K562 (cell line): ENCODE measurements at regions not wholly inside any gene's neighbourhood (a gene's known extent, or its start where the extent isn't known, plus 50 kb on each side); places are given as distances from the start of the nearest gene placed in this dataset.

ENCODE experiments used
- ATAC-seq: fragments of 200-7000 bp; cut with Tn5 transposase; 3 replicates; pipeline ENCODE4 v1.9.1; 2020; ENCODE audit warnings: moderate library complexity
- BruUV-seq: library from RNA; stranded (reverse); fragments of 400-500 nt; replicated peaks from 2 replicates; lab custom pipeline; 2021; lab: Mats Ljungman, UMichigan
- CTCF ChIA-PET: fragments of 300-600 bp; formaldehyde crosslinking; extraction: SDS; loops from one replicate; lab custom pipeline; 2021; ENCODE audit warnings: low intra/inter-chr PET ratio; lab: Yijun Ruan, JAX
- POLR2A ChIA-PET: fragments of 300-600, 350-650 bp; sonication (Branson Sonifier 250); formaldehyde crosslinking; extraction: SDS; loops from one replicate; lab custom pipeline; 2021; ENCODE audit warnings: antibody characterized with exemption, inconsistent platforms; lab: Yijun Ruan, JAX
- DNase-seq, 4 experiments: peaks; one replicate each; pipeline versions ENCODE4 v3.0.0 to v3.0.0-alpha.2; 2011 to 2018; ENCODE audit warnings: low spot score in 3 of 4, mixed read lengths in 3 of 4; ENCODE audit errors: extremely low read depth in 1 of 4
- FAIRE-seq: peaks from 2 replicates; lab custom pipeline; 2011; peaks lifted over from hg19 to GRCh38; lab: Jason Lieb, UNC
- H2AFZ ChIP-seq: 2 replicates; pipeline ENCODE4 v1.6.0; 2011; ENCODE audit warnings: low read depth, low read length, control low read depth, inconsistent platforms
- H3K27ac ChIP-seq: fragments of 200-600 bp; 3 replicates; pipeline ENCODE4 v1.8.0; 2011; ENCODE audit warnings: low read depth, mild to moderate bottlenecking, control low read depth, inconsistent platforms, low read length, moderate library complexity, mixed read lengths; ENCODE audit errors: extremely low read depth
- H3K27me3 ChIP-seq, 2 experiments: fragments of 300-600 bp in 1 of 2; 2 replicates in 1 of 2; 3 replicates in 1 of 2; pipeline versions ENCODE4 v1.6.0 to v1.8.0; 2011; ENCODE audit warnings: inconsistent platforms in 2 of 2, low read length in 2 of 2, mild to moderate bottlenecking in 1 of 2, mixed read lengths in 1 of 2, moderate library complexity in 1 of 2; ENCODE audit not compliant: control insufficient read depth in 2 of 2, insufficient read depth in 2 of 2
- H3K36me3 ChIP-seq: fragments of 300-600 bp; 3 replicates; pipeline ENCODE4 v1.8.0; 2011; ENCODE audit warnings: mild to moderate bottlenecking, low read length, inconsistent platforms; ENCODE audit not compliant: control insufficient read depth, insufficient read depth
- H3K4me1 ChIP-seq, 2 experiments: fragments of 200-600 bp in 1 of 2; replicated peaks in 1 of 2; 2 replicates in 1 of 2; 3 replicates in 1 of 2; pipeline versions ENCODE4 v1.5.1 to v1.8.0; 2011; ENCODE audit warnings: inconsistent platforms in 2 of 2, low read length in 2 of 2, mild to moderate bottlenecking in 1 of 2, mixed read lengths in 1 of 2, moderate library complexity in 1 of 2; ENCODE audit not compliant: control insufficient read depth in 2 of 2, insufficient read depth in 2 of 2
- H3K4me2 ChIP-seq: 2 replicates; pipeline ENCODE4 v1.6.1; 2011; ENCODE audit warnings: low read length, control low read depth, inconsistent platforms, mixed read lengths; ENCODE audit not compliant: insufficient read depth
- H3K4me3 ChIP-seq: fragments of 200-600 bp; sonication (generic), shearing (Covaris generic); 2 replicates; pipeline ENCODE4 v1.5.1; 2016; ENCODE audit warnings: control low read depth, inconsistent platforms
- H3K79me2 ChIP-seq: fragments of 200-600 bp; 3 replicates; pipeline ENCODE4 v1.8.0; 2011; ENCODE audit warnings: low read length, inconsistent platforms; ENCODE audit not compliant: control insufficient read depth, insufficient read depth
- H3K9ac ChIP-seq, 2 experiments: 2 replicates each; pipeline versions ENCODE4 v1.6.0 to v1.6.1; 2011; ENCODE audit warnings: low read depth in 2 of 2, low read length in 2 of 2, control low read depth in 1 of 2, inconsistent platforms in 1 of 2, mild to moderate bottlenecking in 1 of 2, mixed read lengths in 1 of 2; ENCODE audit not compliant: insufficient read depth in 1 of 2
- H3K9me1 ChIP-seq: one replicate; pipeline ENCODE4 v1.6.0; 2011; ENCODE audit warnings: inconsistent platforms, mild to moderate bottlenecking, low read length, moderate library complexity; ENCODE audit not compliant: control insufficient read depth, insufficient read depth
- H3K9me3 ChIP-seq: replicated peaks from 2 replicates; pipeline ENCODE4 v1.5.1; 2011; ENCODE audit warnings: low read depth, low read length, inconsistent platforms; ENCODE audit not compliant: control insufficient read depth, insufficient read depth
- H4K20me1 ChIP-seq: replicated peaks from 2 replicates; pipeline ENCODE4 v1.6.1; 2011; ENCODE audit warnings: low read length, inconsistent platforms, mixed read lengths; ENCODE audit not compliant: control insufficient read depth, insufficient read depth
- CREBBP ChIP-seq: IDR thresholded peaks from one replicate; pipeline ENCODE4 v1.6.1; 2012; ENCODE audit warnings: low read depth, mild to moderate bottlenecking, control low read depth, inconsistent platforms, low read length
- FIP1L1 ChIP-seq: fragments of 200-400 bp; formaldehyde crosslinking; IDR thresholded peaks from 2 replicates; pipeline ENCODE4 v1.6.1; 2018; ENCODE audit warnings: mild to moderate bottlenecking, low read depth, low read length; ENCODE audit not compliant: poor library complexity, severe bottlenecking
- FOS ChIP-seq: IDR thresholded peaks from 3 replicates; pipeline ENCODE4 v1.6.1; 2011; ENCODE audit not compliant: insufficient read length; ENCODE audit errors: extremely low read depth
- MEIS2 ChIP-seq: fragments of 450-650 bp; IDR thresholded peaks from 2 replicates; pipeline ENCODE4 v1.6.1; 2014; ENCODE audit warnings: mild to moderate bottlenecking; ENCODE audit not compliant: partially characterized antibody
- MYC ChIP-seq, 2 experiments: fragments of 250-450 bp in 1 of 2; sonication (Bioruptor Pico) in 1 of 2; IDR thresholded peaks; 2 replicates each; pipeline versions ENCODE4 v1.5.1 to v1.6.1; 2012 to 2021; ENCODE audit warnings: low read depth in 2 of 2, borderline replicate concordance in 1 of 2, improper control_type of control experiment in 1 of 2, low read length in 1 of 2, mild to moderate bottlenecking in 1 of 2, moderate library complexity in 1 of 2
- NRF1 ChIP-seq, 2 experiments: fragments of 450-650 bp; IDR thresholded peaks in 1 of 2; conservative IDR thresholded peaks in 1 of 2; 2 replicates each; pipeline ENCODE4 v1.6.1; 2014; ENCODE audit warnings: mild to moderate bottlenecking in 2 of 2
- PTRF ChIP-seq: fragments of 450-650 bp; IDR thresholded peaks from 2 replicates; pipeline ENCODE4 v1.6.1; 2016; ENCODE audit warnings: mild to moderate bottlenecking, missing genetic modification characterization, missing compliant biosample characterization
- RFX1 ChIP-seq: fragments of 450-650 bp; IDR thresholded peaks from 2 replicates; pipeline ENCODE4 v1.6.1; 2016; ENCODE audit warnings: mild to moderate bottlenecking, moderate library complexity
- XRCC3 ChIP-seq: fragments of 450-650 bp; IDR thresholded peaks from 2 replicates; pipeline ENCODE4 v1.6.1; 2017; ENCODE audit warnings: mild to moderate bottlenecking, moderate library complexity
- ZBED1 ChIP-seq: IDR thresholded peaks from 2 replicates; pipeline ENCODE4 v1.6.1; 2014
- WGBS: fragments of 100-300 bp; shearing (Covaris generic); methylation state at CpG from one replicate; pipeline ENCODE4 v1.1.6; 2016; ENCODE audit warnings: low coverage, mixed read lengths; ENCODE audit not compliant: insufficient coverage; ENCODE audit errors: missing lambda C conversion rate; 5-methylcytosine and 5-hydroxymethylcytosine counted together
- in situ Hi-C: fragments of 300-500 bp; cut with MboI; formaldehyde crosslinking; loops from 4 replicates; pipeline ENCODE4 v1.15.0; 2018; ENCODE audit warnings: inconsistent platforms, mixed read lengths
- intact Hi-C: fragments of 100-400 bp; cut with micrococcal nuclease; formaldehyde crosslinking; loops from 2 replicates; pipeline ENCODE4 v1.14.2; 2022
- TF ChIP-seq, protein P1 (sequence below): sonication (generic); formaldehyde crosslinking; IDR thresholded peaks from 2 replicates; pipeline ENCODE4 v1.8.1; 2023; ENCODE audit warnings: mild to moderate bottlenecking, missing genetic modification reagents
- TF ChIP-seq, protein P2 (sequence below): fragments of 250-450 bp; sonication (Bioruptor Pico); IDR thresholded peaks from 2 replicates; pipeline ENCODE4 v1.8.0; 2021; ENCODE audit warnings: borderline replicate concordance, mild to moderate bottlenecking, moderate library complexity; ENCODE audit not compliant: poor library complexity, severe bottlenecking

GRCh38 chr1:212512816-212513559, 80.3 kb downstream of the NENF start:
- Histone ChIP-seq H3K27ac (no peak overlapping the region), H3K4me2 (no peak overlapping the region)

GRCh38 chr1:212513586-212513985, 80.9 kb downstream of the NENF start:
- no peaks in the 10 kb centered on the region for H3K79me2 ChIP-seq
- peaks cover 45 to 62% of the 10 kb centered on the region in 2 experiments for H3K27me3 ChIP-seq
- in situ Hi-C loops: no loop called here
- no peaks in the 10 kb centered on the region for H3K36me3 ChIP-seq
- DNase-seq (no peak), FAIRE-seq (no peak), ATAC-seq (peak; percentile 23)
- H2AFZ ChIP-seq: peak overlapping the region; percentile 74; the same call in 1 of the 2 replicates
- POLR2A ChIA-PET: interaction anchor here (0.5 to 1.2 kb wide), 3 partner anchors 18 to 95 kb away, joined by 3 to 4 read pairs (median 3); partner anchors contain the start of gene ATF3
- H3K4me2 ChIP-seq: peak overlapping the region; percentile 49; the same call in 1 of the 2 replicates
- H3K4me3 ChIP-seq: no peak overlapping the region
- BruUV-seq: no TSS peak
- peaks cover 8 to 9% of the 10 kb centered on the region in 2 experiments; a peak in 3 of 5 replicates for H3K4me1 ChIP-seq
- CTCF ChIA-PET: no interaction called here
- H3K9me3 ChIP-seq: no peaks in the 10 kb centered on the region
- peaks cover 4% of the 10 kb centered on the region; the same call in 1 of the 2 replicates for H4K20me1 ChIP-seq
- no peaks in the 10 kb centered on the region for H3K9me1 ChIP-seq
- 3% methylated on average over 10 of the region's 11 CpGs for WGBS
- no peak overlapping the region for H3K9ac ChIP-seq
- no peak overlapping the region for H3K27ac ChIP-seq
- intact Hi-C loops: no loop called here
- no peak for TF ChIP-seq ZBED1
- TF ChIP-seq PTRF: no peak
- TF ChIP-seq FIP1L1: no peak
- TF ChIP-seq RFX1: 0 out of 2 replicates have a peak, but pooled peaks have one; percentile 21
- TF ChIP-seq NRF1 (conservative IDR thresholded peaks at IDR 0.05 in 1 of 2, IDR thresholded peaks at IDR 0.05 in 1 of 2): no peak
- no peak for TF ChIP-seq XRCC3
- TF ChIP-seq, protein P1, sequence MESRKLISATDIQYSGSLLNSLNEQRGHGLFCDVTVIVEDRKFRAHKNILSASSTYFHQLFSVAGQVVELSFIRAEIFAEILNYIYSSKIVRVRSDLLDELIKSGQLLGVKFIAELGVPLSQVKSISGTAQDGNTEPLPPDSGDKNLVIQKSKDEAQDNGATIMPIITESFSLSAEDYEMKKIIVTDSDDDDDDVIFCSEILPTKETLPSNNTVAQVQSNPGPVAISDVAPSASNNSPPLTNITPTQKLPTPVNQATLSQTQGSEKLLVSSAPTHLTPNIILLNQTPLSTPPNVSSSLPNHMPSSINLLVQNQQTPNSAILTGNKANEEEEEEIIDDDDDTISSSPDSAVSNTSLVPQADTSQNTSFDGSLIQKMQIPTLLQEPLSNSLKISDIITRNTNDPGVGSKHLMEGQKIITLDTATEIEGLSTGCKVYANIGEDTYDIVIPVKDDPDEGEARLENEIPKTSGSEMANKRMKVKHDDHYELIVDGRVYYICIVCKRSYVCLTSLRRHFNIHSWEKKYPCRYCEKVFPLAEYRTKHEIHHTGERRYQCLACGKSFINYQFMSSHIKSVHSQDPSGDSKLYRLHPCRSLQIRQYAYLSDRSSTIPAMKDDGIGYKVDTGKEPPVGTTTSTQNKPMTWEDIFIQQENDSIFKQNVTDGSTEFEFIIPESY: no peak
- TF ChIP-seq, protein P2, sequence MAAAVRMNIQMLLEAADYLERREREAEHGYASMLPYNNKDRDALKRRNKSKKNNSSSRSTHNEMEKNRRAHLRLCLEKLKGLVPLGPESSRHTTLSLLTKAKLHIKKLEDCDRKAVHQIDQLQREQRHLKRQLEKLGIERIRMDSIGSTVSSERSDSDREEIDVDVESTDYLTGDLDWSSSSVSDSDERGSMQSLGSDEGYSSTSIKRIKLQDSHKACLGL (CRISPR knock-in tag): no peak
- TF ChIP-seq CREBBP: no peak
- TF ChIP-seq MYC (IDR thresholded peaks at IDR 0.05; ENCODE audit: low read depth, low read length): 0 out of 2 replicates have a peak, but pooled peaks have one; percentile 10
- TF ChIP-seq MYC (CRISPR knock-in tag; IDR thresholded peaks at IDR 0.05; ENCODE audit: borderline replicate concordance, low read depth): no peak

More at GRCh38 chr1:212512816-212513559, 80.3 kb downstream of the NENF start:
- Histone ChIP-seq H3K9me3 (no peaks in the 10 kb centered on the region), H3K27me3 (peaks cover 44 to 59% of the 10 kb centered on the region in 2 experiments), H3K9ac (no peak overlapping the region), H3K4me3 (no peak overlapping the region), H3K4me1 (peaks cover 8 to 9% of the 10 kb centered on the region in 2 experiments; a peak in 3 of 5 replicates), H3K79me2 (no peaks in the 10 kb centered on the region), H2AFZ (no peak overlapping the region), H3K9me1 (no peaks in the 10 kb centered on the region), H4K20me1 (0 out of 2 replicates have a peak, but pooled peaks cover 4% of the 10 kb centered on the region), H3K36me3 (no peaks in the 10 kb centered on the region)
- FAIRE-seq: no peak
- ATAC-seq: 0 out of 3 replicates have a peak, but pooled peaks have one; percentile 15
- no TSS peak for BruUV-seq
- intact Hi-C loops (no loop called here), in situ Hi-C loops (no loop called here)
- WGBS: 1% methylated on average over 5 of the region's 5 CpGs
- CTCF ChIA-PET: no interaction called here
- TF ChIP-seq FOS (no peak), MEIS2 (peak; percentile 35)
- no peak for DNase-seq
- POLR2A ChIA-PET: interaction anchor here (0.5 to 1.5 kb wide), 5 partner anchors 13 to 95 kb away, joined by 3 to 4 read pairs (median 3); partner anchors contain the start of gene ATF3
